ENCODE measurements at regions not wholly inside any gene's neighbourhood (a gene's known extent, or its start where the extent isn't known, plus 50 kb on each side); places are given as distances from the start of the nearest gene placed in this dataset.

DNA sequence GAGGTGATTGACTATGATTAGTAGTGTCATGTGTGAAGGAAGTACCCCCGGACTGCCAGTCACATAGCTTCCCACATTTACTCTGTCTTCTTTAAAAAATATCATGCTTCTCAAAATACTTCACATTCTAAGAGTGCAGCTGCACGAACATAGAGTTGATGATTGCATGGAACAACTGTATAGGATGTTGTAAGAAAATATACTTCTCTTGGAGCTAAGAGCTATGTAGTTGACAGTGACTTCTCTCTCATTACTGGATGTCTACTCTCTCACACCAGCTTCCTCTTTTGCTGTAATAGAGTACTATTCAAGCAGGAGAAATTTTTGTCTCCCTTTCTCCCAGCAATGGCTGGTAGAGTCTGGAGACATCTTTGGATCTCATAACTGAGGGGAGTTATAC is 99.4 kb upstream of the PUDP start:
- H3K36me3 ChIP-seq (ENCODE audit: control insufficient read depth in 2 of 2, insufficient read depth in 2 of 2, low read length in 2 of 2) = no peaks in the 10 kb centered on the region
- H3K27me3 ChIP-seq (ENCODE audit: control insufficient read depth in 2 of 2, insufficient read depth in 2 of 2, low read length in 2 of 2) = no peaks in the 10 kb centered on the region
- H3K4me3 ChIP-seq (ENCODE audit: low read length in 2 of 2) = no peak overlapping the region
- H3K27ac ChIP-seq (ENCODE audit: low read depth in 2 of 2, low read length in 2 of 2) = no peak overlapping the region
- no peaks in the 10 kb centered on the region for H3K9me3 ChIP-seq (ENCODE audit: control insufficient read depth in 2 of 2, low read length in 2 of 2)
- H3K4me1 ChIP-seq (ENCODE audit: control insufficient read depth in 2 of 2, insufficient read depth in 2 of 2, low read length in 2 of 2) = no peaks in the 10 kb centered on the region
- H3K9ac ChIP-seq (ENCODE audit: low read depth in 1 of 2, low read length in 2 of 2) = no peak overlapping the region

DNA sequence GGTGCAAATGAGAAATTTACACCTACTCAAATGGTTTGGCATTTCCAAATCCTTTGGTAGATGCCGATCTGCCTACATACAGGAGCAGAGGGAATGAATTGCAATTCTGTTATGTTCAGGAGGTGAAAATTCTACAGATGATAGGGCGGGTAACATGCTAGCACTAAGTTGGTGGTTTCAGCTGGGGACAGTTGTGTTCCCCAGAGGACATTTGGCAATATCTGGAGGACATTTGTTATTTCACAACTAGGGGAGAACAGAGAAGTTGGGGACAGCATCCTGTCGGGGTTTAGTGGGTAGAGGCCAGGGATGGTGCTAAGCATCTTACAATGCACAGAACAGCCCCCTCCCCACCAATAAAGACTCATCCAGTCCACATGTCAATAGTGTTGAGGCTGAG is 96.5 kb upstream of the PUDP start:
- H3K27me3 ChIP-seq (ENCODE audit: control insufficient read depth in 2 of 2, insufficient read depth in 2 of 2, low read length in 2 of 2) = no peaks in the 10 kb centered on the region

DNA sequence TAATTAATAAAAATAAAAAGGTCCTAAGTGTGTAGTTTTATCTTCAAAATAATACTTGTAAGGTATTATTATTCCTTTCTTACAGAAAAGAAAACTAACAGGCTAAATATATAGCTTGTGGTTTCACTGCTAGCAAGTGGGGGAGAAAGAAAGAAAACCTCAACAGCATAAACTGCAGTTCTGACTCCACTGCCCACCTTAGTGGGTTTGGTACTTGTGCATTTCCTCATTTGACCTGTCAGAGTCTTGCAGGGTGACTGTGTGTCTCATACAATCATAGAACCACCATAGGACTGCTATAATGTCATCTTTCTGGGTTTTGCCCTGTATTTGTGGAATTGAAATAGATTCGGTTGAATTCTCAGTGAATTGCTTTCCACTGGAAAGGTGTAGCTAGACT is 94.7 kb upstream of the PUDP start:
- Histone ChIP-seq H3K4me1 (ENCODE audit: control insufficient read depth in 2 of 2, insufficient read depth in 2 of 2, low read length in 2 of 2) (no peaks in the 10 kb centered on the region), H3K4me3 (ENCODE audit: low read length in 2 of 2) (no peak overlapping the region), H3K36me3 (ENCODE audit: control insufficient read depth in 2 of 2, insufficient read depth in 2 of 2, low read length in 2 of 2) (no peaks in the 10 kb centered on the region), H3K27ac (ENCODE audit: low read depth in 2 of 2, low read length in 2 of 2) (no peak overlapping the region), H3K9ac (ENCODE audit: low read depth in 1 of 2, low read length in 2 of 2) (no peak overlapping the region), H3K9me3 (ENCODE audit: control insufficient read depth in 2 of 2, low read length in 2 of 2) (no peaks in the 10 kb centered on the region), H3K27me3 (ENCODE audit: control insufficient read depth in 2 of 2, insufficient read depth in 2 of 2, low read length in 2 of 2) (no peaks in the 10 kb centered on the region)

More for the DNA sequence above, 96.5 kb upstream of the PUDP start:
- no peak overlapping the region for H3K9ac ChIP-seq (ENCODE audit: low read depth in 1 of 2, low read length in 2 of 2)
- H3K4me3 ChIP-seq (ENCODE audit: low read length in 2 of 2) = no peak overlapping the region
- H3K9me3 ChIP-seq (ENCODE audit: control insufficient read depth in 2 of 2, low read length in 2 of 2) = no peaks in the 10 kb centered on the region
- no peak overlapping the region for H3K27ac ChIP-seq (ENCODE audit: low read depth in 2 of 2, low read length in 2 of 2)
- H3K4me1 ChIP-seq (ENCODE audit: control insufficient read depth in 2 of 2, insufficient read depth in 2 of 2, low read length in 2 of 2) = no peaks in the 10 kb centered on the region
- H3K36me3 ChIP-seq (ENCODE audit: control insufficient read depth in 2 of 2, insufficient read depth in 2 of 2, low read length in 2 of 2) = no peaks in the 10 kb centered on the region

DNA sequence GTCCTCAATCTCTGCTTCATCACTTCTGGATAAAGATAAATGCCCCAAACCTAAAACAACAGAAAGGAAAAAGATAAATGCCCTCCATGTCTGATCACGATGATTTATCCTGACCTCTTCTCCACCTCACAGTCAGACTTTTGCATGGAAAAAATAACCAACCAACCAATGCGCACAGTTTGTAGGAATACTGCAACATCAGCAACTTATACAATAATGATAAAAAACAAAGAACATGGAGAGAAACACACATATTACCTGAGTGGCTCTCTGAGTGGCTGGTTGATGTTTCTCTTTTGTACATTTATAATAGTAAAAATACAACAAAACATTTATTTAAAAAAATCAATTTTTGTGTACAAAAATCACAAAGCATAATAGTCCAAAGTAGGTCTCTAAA is 93.0 kb upstream of the PUDP start:
- Histone ChIP-seq H3K4me1 (ENCODE audit: control insufficient read depth in 2 of 2, insufficient read depth in 2 of 2, low read length in 2 of 2) (no peaks in the 10 kb centered on the region), H3K36me3 (ENCODE audit: control insufficient read depth in 2 of 2, insufficient read depth in 2 of 2, low read length in 2 of 2) (no peaks in the 10 kb centered on the region), H3K9ac (ENCODE audit: low read depth in 1 of 2, low read length in 2 of 2) (no peak overlapping the region), H3K27ac (ENCODE audit: low read depth in 2 of 2, low read length in 2 of 2) (no peak overlapping the region), H3K9me3 (ENCODE audit: control insufficient read depth in 2 of 2, low read length in 2 of 2) (no peaks in the 10 kb centered on the region), H3K4me3 (ENCODE audit: low read length in 2 of 2) (no peak overlapping the region), H3K27me3 (ENCODE audit: control insufficient read depth in 2 of 2, insufficient read depth in 2 of 2, low read length in 2 of 2) (no peaks in the 10 kb centered on the region)

DNA sequence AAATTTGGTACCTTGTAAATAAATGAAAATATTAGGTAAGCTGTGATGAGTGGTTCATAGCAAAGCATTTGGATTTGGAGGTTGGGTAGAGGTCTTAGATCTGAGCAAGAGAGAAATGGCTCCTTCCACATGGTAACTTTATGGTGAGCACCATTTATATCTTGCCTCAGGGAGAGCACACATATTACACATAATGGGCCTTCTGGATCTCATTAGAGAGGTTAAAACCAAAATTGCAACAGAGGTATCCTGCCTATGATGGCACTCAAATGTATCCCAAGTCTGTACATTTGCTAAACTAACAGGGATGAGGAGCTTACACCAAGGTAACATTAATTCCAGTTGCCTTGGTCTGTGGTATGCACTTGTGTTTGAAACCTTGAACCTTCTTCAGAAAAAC is 87.1 kb upstream of the PUDP start:
- Histone ChIP-seq H3K9me3 (ENCODE audit: control insufficient read depth in 2 of 2, low read length in 2 of 2) (no peaks in the 10 kb centered on the region), H3K4me1 (ENCODE audit: control insufficient read depth in 2 of 2, insufficient read depth in 2 of 2, low read length in 2 of 2) (no peaks in the 10 kb centered on the region), H3K27me3 (ENCODE audit: control insufficient read depth in 2 of 2, insufficient read depth in 2 of 2, low read length in 2 of 2) (no peaks in the 10 kb centered on the region), H3K4me3 (ENCODE audit: low read length in 2 of 2) (no peak overlapping the region), H3K27ac (ENCODE audit: low read depth in 2 of 2, low read length in 2 of 2) (no peak overlapping the region), H3K36me3 (ENCODE audit: control insufficient read depth in 2 of 2, insufficient read depth in 2 of 2, low read length in 2 of 2) (no peaks in the 10 kb centered on the region), H3K9ac (ENCODE audit: low read depth in 1 of 2, low read length in 2 of 2) (no peak overlapping the region)

DNA sequence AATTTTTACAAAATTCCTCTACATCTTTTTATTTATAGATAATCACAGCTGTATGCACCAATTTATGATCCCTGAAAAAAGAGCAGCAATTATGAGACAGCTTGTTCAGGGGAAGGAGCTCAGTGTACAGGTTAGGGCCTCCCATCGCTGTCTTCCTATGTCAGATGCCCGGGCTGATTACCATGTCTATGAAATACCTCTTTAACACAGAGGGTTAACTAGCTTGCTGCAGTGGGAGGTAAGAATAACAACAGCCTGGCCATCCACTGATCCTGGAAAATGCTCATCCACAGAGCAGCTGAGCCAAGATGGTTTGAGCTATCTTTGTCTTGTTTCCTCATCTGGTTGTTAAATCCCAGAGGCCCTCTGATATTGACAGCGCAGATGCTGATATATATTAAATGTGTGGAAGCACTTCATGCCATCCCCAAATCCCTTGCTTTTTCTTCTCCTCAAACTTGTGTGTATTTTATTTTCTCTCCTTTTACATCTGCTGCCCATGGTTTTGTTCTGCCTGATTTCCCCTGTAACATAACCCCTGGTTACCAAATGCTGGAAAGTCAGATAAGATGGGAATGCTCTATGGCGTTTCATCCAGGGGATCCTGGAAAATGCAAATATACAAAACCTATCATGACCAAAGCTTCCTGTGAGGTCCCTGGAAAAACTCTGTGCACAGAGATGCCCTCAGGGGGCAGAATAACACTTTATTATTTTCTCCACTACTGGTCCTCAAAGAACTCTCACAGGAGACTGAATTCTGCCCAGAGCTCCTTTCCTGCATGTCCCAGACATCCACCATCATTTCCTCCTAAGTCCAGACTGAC is 85.8 kb upstream of the PUDP start:
- Histone ChIP-seq H3K4me3 (ENCODE audit: low read length in 2 of 2) (no peak overlapping the region), H3K27ac (ENCODE audit: low read depth in 2 of 2, low read length in 2 of 2) (no peak overlapping the region), H3K9me3 (ENCODE audit: control insufficient read depth in 2 of 2, low read length in 2 of 2) (no peaks in the 10 kb centered on the region), H3K27me3 (ENCODE audit: control insufficient read depth in 2 of 2, insufficient read depth in 2 of 2, low read length in 2 of 2) (no peaks in the 10 kb centered on the region), H3K36me3 (ENCODE audit: control insufficient read depth in 2 of 2, insufficient read depth in 2 of 2, low read length in 2 of 2) (no peaks in the 10 kb centered on the region), H3K9ac (ENCODE audit: low read depth in 1 of 2, low read length in 2 of 2) (no peak overlapping the region), H3K4me1 (ENCODE audit: control insufficient read depth in 2 of 2, insufficient read depth in 2 of 2, low read length in 2 of 2) (no peaks in the 10 kb centered on the region)

DNA sequence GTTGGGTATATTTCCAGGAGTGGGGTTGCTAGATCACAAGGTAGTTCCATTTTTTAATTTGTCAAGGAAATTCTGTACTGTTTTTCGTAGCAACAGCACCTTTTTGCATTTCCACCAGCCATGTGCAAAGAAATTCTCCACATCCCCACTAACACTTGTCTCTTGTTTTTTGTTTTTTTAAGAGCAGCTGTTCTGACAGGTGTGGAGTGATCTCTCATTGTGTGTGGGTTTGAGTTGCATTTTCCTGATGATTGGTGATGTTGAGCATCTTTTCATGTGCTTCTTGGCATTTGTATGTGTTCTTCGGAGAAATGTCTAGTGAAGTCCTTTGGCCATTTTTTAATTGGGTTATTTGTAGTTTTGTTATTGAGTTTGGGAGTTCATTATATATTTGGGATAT is 80.3 kb upstream of the PUDP start:
- Histone ChIP-seq H3K4me3 (ENCODE audit: low read length in 2 of 2) (no peak overlapping the region), H3K9me3 (ENCODE audit: control insufficient read depth in 2 of 2, low read length in 2 of 2) (no peaks in the 10 kb centered on the region)

DNA sequence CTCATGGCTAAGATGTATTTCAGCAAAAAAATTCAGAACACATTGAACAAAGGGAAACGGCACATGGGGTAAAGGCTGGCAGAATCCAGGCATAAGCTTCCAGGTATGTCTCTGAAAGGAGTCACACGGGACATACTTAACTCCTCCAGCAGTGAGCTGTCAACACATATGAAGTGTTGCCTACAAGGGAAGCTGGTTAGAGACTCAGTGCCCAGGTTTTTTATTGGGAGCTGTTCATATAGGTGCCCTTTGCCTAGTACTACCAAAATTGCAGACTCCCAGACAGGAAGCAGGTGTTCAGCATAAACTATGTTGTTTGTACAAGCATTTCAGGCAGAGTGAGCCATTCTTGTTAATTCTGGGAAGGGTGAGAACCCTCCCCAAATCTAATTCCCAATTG is 77.4 kb upstream of the PUDP start:
- Histone ChIP-seq H3K27me3 (ENCODE audit: control insufficient read depth in 2 of 2, insufficient read depth in 2 of 2, low read length in 2 of 2) (no peaks in the 10 kb centered on the region), H3K4me3 (ENCODE audit: low read length in 2 of 2) (no peak overlapping the region), H3K9me3 (ENCODE audit: control insufficient read depth in 2 of 2, low read length in 2 of 2) (no peaks in the 10 kb centered on the region), H3K4me1 (ENCODE audit: control insufficient read depth in 2 of 2, insufficient read depth in 2 of 2, low read length in 2 of 2) (no peaks in the 10 kb centered on the region), H3K27ac (ENCODE audit: low read depth in 2 of 2, low read length in 2 of 2) (no peak overlapping the region), H3K36me3 (ENCODE audit: control insufficient read depth in 2 of 2, insufficient read depth in 2 of 2, low read length in 2 of 2) (no peaks in the 10 kb centered on the region), H3K9ac (ENCODE audit: low read depth in 1 of 2, low read length in 2 of 2) (no peak overlapping the region)

More for the DNA sequence above, 80.3 kb upstream of the PUDP start:
- no peak overlapping the region for H3K27ac ChIP-seq (ENCODE audit: low read depth in 2 of 2, low read length in 2 of 2)
- no peaks in the 10 kb centered on the region for H3K4me1 ChIP-seq (ENCODE audit: control insufficient read depth in 2 of 2, insufficient read depth in 2 of 2, low read length in 2 of 2)
- no peak overlapping the region for H3K9ac ChIP-seq (ENCODE audit: low read depth in 1 of 2, low read length in 2 of 2)
- H3K36me3 ChIP-seq (ENCODE audit: control insufficient read depth in 2 of 2, insufficient read depth in 2 of 2, low read length in 2 of 2) = no peaks in the 10 kb centered on the region
- no peaks in the 10 kb centered on the region for H3K27me3 ChIP-seq (ENCODE audit: control insufficient read depth in 2 of 2, insufficient read depth in 2 of 2, low read length in 2 of 2)

DNA sequence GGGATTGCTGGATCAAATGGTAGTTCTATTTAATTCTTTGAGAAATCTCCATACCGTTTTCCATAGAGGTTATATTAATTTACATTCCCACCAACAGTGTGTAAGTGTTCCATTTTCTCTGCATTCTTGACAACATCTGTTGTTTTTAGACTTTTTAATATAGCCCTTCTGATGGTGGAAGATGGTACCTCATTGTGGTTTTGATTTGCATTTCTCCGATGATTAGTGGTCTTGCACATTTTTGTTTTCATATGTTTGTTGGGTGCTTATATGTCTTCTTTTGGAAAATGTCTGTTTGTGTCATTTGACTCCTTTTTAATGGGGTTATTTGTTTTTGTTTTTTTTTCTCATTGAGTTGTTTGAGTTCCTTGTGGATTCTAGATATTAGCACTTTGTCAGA is 75.3 kb upstream of the PUDP start:
- Histone ChIP-seq H3K9ac (ENCODE audit: low read depth in 1 of 2, low read length in 2 of 2) (no peak overlapping the region), H3K36me3 (ENCODE audit: control insufficient read depth in 2 of 2, insufficient read depth in 2 of 2, low read length in 2 of 2) (no peaks in the 10 kb centered on the region), H3K27me3 (ENCODE audit: control insufficient read depth in 2 of 2, insufficient read depth in 2 of 2, low read length in 2 of 2) (no peaks in the 10 kb centered on the region), H3K4me1 (ENCODE audit: control insufficient read depth in 2 of 2, insufficient read depth in 2 of 2, low read length in 2 of 2) (no peaks in the 10 kb centered on the region), H3K27ac (ENCODE audit: low read depth in 2 of 2, low read length in 2 of 2) (no peak overlapping the region), H3K4me3 (ENCODE audit: low read length in 2 of 2) (no peak overlapping the region), H3K9me3 (ENCODE audit: control insufficient read depth in 2 of 2, low read length in 2 of 2) (no peaks in the 10 kb centered on the region)

DNA sequence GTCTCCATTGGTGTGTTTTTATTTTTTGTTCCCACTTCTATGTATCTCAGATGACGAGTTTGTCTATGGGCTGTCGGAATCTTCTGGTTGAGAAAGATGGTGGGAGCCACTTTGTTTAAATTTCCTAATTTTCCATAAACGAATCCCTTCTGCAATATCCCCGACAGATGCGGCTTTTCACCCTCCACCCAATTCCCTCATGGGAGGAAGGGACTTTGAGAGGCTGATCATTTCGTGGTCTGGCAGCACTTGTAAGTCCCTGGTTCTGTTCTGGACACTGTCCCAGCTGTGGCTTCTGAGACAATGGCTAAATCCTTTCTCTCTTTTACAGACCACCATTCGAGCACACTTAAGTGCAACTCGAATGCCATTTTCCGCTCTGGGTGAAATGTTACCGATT is 72.2 kb upstream of the PUDP start:
- Histone ChIP-seq H3K4me1 (ENCODE audit: control insufficient read depth in 2 of 2, insufficient read depth in 2 of 2, low read length in 2 of 2) (no peaks in the 10 kb centered on the region), H3K9me3 (ENCODE audit: control insufficient read depth in 2 of 2, low read length in 2 of 2) (no peaks in the 10 kb centered on the region), H3K4me3 (ENCODE audit: low read length in 2 of 2) (no peak overlapping the region), H3K9ac (ENCODE audit: low read depth in 1 of 2, low read length in 2 of 2) (no peak overlapping the region), H3K27ac (ENCODE audit: low read depth in 2 of 2, low read length in 2 of 2) (no peak overlapping the region), H3K36me3 (ENCODE audit: control insufficient read depth in 2 of 2, insufficient read depth in 2 of 2, low read length in 2 of 2) (no peaks in the 10 kb centered on the region), H3K27me3 (ENCODE audit: control insufficient read depth in 2 of 2, insufficient read depth in 2 of 2, low read length in 2 of 2) (no peaks in the 10 kb centered on the region)
